Esophagus squamous epithelium (tissue), 4 donors: ENCODE measurements at regions not wholly inside any gene's neighbourhood (a gene's known extent, or its start where the extent isn't known, plus 50 kb on each side); places are given as distances from the start of the nearest gene placed in this dataset.

Experiments used
- CTCF ChIP-seq, 6 experiments: fragments of 450-650 bp in 4 of 6; fragments of 200-600 bp in 2 of 6; sonication (generic) in 2 of 6; IDR thresholded peaks; one replicate each; pipeline ENCODE4 v1.5.1; 2016 to 2019; ENCODE audit warnings: antibody characterized with exemption in 6 of 6, mild to moderate bottlenecking in 4 of 6, moderate library complexity in 4 of 6
- POLR2A ChIP-seq, 4 donors: fragments of 450-650 bp; IDR thresholded peaks; one replicate each; pipeline ENCODE4 v1.6.1; 2017; ENCODE audit warnings: antibody characterized with exemption in 4 of 4, mild to moderate bottlenecking in 4 of 4, moderate library complexity in 3 of 4

GRCh38 chrX:95903975-95904374, 780.7 kb upstream of the DIAPH2 start:
- no peak for TF ChIP-seq CTCF (IDR thresholded peaks at IDR 0.05)
- TF ChIP-seq POLR2A (IDR thresholded peaks at IDR 0.05): no peak
